GM21360 (cell line): ENCODE measurements at regions not wholly inside any gene's neighbourhood (a gene's known extent, or its start where the extent isn't known, plus 50 kb on each side); places are given as distances from the start of the nearest gene placed in this dataset.
A peak's percentile ranks its signal among the peaks of the same experiment; 100 is the strongest.
"Not testable (repeated sequence)": the region's sequence is repeated elsewhere in the genome, so short reads cannot be mapped to it uniquely, and the experiment has no call there.

ENCODE experiments used
- ATAC-seq: cut with Tn5 transposase; IDR thresholded peaks from one replicate; pipeline ENCODE4 v1.9.1; 2021; ENCODE audit warnings: mild to moderate bottlenecking, moderate library complexity; ENCODE audit not compliant: unreplicated experiment

GRCh38 chr7:85897967-85898366 is 711.1 kb upstream of the SEMA3D start:
- no peak for ATAC-seq

GRCh38 chr7:85896531-85896930 is 709.7 kb upstream of the SEMA3D start:
- no peak for ATAC-seq

GRCh38 chr7:85895835-85896234 is 709.0 kb upstream of the SEMA3D start:
- no peak for ATAC-seq

GRCh38 chr7:85891900-85892299 is 705.0 kb upstream of the SEMA3D start:
- not testable (repeated sequence) for ATAC-seq

GRCh38 chr7:85890244-85890811 is 703.5 kb upstream of the SEMA3D start:
- peak; percentile 79 for ATAC-seq

- ATAC-seq = no peak
These were observed 700.3 kb upstream of the SEMA3D start for GRCh38 chr7:85887133-85887532.

GRCh38 chr7:85882335-85882734 is 695.5 kb upstream of the SEMA3D start:
- no peak for ATAC-seq

GRCh38 chr7:85875398-85875797 is 688.5 kb upstream of the SEMA3D start:
- ATAC-seq = no peak

GRCh38 chr7:85866540-85866939 is 679.7 kb upstream of the SEMA3D start:
- ATAC-seq = no peak

GRCh38 chr7:85851571-85852193 is 664.8 kb upstream of the SEMA3D start:
- no peak for ATAC-seq

GRCh38 chr7:85850381-85850780 is 663.5 kb upstream of the SEMA3D start:
- ATAC-seq = no peak

GRCh38 chr7:85840554-85840953 is 653.7 kb upstream of the SEMA3D start:
- no peak for ATAC-seq

GRCh38 chr7:85833066-85833465 is 646.2 kb upstream of the SEMA3D start:
- ATAC-seq = no peak

GRCh38 chr7:85830982-85831381 is 644.1 kb upstream of the SEMA3D start:
- no peak for ATAC-seq

- ATAC-seq = no peak
These were observed 643.1 kb upstream of the SEMA3D start for GRCh38 chr7:85829817-85830432.

- no peak for ATAC-seq
These were observed 642.3 kb upstream of the SEMA3D start for GRCh38 chr7:85829176-85829575.

- no peak for ATAC-seq
These were observed 641.8 kb upstream of the SEMA3D start for GRCh38 chr7:85828614-85829013.

GRCh38 chr7:85823396-85824080 is 636.7 kb upstream of the SEMA3D start:
- no peak for ATAC-seq

GRCh38 chr7:85821926-85822325 is 635.1 kb upstream of the SEMA3D start:
- ATAC-seq = no peak

- ATAC-seq = no peak
These were observed 634.0 kb upstream of the SEMA3D start for GRCh38 chr7:85820702-85821443.

GRCh38 chr7:85815526-85815925 is 628.7 kb upstream of the SEMA3D start:
- ATAC-seq = no peak
